ENCODE measurements at regions not wholly inside any gene's neighbourhood (a gene's known extent, or its start where the extent isn't known, plus 50 kb on each side); places are given as distances from the start of the nearest gene placed in this dataset.

DNA sequence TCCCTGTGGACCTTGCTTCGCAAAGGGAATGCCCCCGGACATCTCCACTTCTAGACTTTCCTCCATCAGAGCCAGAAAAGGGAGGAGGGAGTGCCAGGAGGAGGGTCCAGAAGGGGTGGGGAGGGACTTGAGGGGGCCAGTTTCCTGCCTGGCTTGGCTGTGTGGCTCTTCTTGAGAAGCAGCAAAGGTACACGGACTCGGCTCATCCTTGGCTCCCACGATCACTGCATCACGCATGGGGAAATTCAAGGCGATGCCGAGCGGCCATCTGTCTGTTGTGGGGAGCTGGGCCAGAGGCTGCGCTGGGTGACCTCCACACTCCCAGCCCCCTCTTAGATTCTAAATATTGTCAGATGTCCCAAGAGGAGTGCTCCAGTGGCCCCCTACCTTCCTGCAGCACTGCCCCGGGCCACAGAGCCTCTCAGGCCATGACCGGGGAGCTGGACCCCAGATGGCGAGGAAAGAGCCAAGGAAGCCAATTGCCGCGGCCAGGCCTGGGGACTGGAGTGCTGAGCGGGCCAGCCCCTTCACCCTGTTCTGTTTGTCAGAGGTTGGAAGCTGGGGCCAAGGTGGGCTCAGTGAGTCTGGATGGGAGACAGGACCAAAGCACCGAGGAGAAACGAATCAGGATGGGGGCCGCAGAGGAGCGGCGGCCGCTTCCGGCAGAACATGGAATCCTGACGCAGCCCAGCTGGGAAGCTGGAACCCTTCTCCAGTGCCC, 104.5 kb downstream of the RBFOX3 start:
- DNase-seq (ENCODE audit: low read depth in 3 of 3, low spot score in 2 of 3): no peak

DNA sequence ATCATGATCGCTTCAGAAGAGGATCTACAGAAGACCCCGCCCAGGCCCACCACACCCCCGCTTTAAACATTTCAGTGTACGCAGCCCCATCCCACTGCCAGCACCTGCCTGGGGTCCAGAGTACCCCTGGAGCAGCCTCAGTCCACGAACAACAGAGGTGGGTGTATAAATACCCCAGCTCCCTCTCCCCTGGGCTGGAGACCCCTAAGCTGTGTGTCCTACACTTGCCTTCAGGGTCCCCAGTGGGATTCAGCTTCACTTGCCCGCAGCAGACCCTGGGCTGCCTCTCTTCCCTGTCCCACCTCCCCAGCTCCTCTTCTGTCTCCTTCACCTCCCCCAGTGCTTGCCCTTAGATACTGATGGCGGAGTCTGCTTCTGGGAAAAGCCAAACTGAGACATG, 105.7 kb downstream of the RBFOX3 start:
- DNase-seq (ENCODE audit: low read depth in 3 of 3, low spot score in 2 of 3): no peak

DNA sequence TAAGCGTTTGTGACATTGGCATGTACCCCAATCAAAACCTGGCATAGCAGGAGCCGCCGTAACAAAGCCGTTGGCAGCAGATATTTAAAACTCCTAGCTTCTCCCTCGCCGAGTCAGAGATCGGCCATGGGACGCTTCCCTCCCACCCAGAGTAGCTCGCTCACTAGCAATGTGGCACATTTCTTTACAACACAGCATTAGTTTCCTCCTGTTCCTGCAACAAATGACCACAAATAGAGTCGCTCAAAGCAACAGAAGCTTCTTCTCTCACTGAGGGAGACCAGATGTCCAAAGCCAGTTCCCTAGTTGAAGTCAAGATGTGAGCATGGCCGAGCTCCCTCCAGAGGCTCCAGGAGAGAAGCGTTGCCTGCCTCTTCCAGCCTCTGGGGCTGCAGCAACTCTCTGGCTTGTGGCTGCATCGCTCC, 106.7 kb downstream of the RBFOX3 start:
- DNase-seq (ENCODE audit: low read depth in 3 of 3, low spot score in 2 of 3): no peak

DNA sequence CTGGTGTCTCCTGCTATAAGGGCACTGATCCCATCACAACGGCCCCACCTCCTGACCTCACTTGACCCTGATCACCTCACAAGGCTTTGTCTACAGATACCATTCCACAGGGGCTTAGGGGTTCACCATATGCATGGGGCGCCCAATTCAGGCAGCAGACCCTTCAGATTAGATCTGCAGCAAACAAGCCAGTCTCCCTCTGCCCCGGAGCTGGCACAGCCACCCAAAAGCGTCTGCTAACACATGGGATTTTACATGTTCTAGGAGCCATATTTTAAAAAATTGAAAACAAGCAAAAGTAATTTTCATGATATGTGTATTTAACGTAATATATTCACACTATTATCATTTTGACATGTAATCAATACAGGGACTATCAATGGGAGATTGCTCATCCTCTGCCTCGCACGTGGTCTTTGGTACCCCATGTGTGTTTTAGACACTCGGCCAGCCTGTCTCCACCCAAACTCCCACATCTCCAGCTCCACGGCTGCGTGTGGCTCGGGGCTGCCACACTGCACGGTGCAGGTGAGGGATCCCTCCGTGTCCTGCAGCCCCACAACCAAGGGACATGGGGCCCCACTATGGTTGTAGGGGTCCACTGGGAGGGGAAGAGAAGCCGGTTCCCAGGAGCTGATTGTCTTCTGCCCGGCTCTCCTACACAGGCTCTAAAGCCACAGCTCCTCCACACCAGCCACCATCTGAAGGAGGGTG, 107.6 kb downstream of the RBFOX3 start:
- DNase-seq (ENCODE audit: low read depth in 3 of 3, low spot score in 2 of 3): no peak

DNA sequence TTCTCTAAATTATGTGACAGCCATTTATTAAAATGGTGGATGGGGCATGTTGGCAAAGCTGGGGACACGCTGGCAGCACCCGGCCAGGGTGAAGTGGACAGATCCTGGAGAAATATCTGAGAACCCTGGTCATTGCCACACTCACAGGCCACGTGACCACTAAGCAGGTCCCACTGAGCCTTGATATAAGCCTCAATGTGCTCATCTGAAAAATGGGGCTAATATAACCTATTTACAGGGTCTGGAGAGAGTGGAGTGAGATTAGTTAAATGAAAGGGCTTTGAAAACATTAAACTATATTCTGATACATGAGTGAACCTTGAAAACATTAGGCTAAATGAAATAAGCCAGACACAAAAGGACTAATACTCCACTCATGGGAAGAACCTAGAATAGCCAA, 108.9 kb downstream of the RBFOX3 start:
- DNase-seq (ENCODE audit: low read depth in 3 of 3, low spot score in 2 of 3): no peak

DNA sequence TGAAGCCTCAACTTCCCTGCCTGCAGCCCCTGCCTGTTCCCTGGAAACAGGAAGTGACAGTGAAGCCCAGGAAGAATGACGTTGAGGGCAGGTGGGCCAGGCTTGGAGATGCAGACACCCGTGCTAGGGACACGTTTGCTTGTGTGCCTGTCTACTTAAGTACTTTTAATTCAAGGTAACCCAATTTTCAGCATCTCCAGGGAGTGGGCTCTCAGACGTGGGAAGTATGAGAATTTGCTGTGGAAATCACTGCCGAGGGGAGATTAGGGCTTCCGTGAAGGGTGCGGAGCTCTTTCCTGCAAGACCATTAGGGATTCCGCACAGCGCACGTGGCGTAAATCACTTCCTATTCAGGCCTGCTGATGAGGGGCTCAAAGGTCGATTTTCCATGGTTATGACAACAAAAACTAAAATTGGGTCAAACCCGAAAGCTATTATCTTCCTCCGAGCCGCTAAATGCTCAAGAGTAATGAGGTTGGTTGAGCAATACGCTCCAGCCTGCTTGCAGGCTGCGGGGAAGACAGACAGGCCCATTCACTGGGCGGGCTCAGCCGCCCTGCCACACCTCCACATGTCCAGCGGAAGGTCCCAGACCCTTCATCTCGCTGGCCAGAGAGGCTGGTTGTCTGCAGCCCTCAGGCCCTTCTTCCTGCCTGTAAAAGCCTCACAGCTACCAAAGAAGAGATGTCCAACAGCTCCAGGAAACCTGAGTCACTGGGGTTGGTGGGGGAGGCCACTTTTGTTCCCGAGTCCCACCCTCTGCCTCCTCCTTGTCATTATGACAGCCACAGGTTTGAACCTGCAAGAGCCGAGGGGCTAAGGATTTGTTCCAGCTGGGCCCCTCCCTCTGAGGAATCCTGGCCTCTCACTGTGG, 109.9 kb downstream of the RBFOX3 start:
- no peak for DNase-seq (ENCODE audit: low read depth in 3 of 3, low spot score in 2 of 3)

DNA sequence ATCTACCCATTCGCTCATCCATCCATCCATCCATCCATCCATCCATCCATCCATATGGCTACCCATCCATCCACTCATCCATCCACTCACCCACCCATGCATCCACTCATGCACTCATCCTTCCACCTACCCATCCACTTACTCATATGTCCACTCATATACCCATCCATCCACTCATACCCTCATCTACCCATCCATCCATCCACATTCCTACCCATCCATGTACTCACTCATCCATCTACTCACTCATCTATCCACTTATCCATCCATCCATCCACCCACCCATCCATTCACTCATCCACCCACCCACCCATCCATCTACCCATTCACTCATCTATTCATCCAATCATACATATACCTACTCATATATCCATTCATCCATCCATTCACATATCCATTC, 112.0 kb downstream of the RBFOX3 start:
- no peak for DNase-seq (ENCODE audit: low read depth in 3 of 3, low spot score in 2 of 3)

DNA sequence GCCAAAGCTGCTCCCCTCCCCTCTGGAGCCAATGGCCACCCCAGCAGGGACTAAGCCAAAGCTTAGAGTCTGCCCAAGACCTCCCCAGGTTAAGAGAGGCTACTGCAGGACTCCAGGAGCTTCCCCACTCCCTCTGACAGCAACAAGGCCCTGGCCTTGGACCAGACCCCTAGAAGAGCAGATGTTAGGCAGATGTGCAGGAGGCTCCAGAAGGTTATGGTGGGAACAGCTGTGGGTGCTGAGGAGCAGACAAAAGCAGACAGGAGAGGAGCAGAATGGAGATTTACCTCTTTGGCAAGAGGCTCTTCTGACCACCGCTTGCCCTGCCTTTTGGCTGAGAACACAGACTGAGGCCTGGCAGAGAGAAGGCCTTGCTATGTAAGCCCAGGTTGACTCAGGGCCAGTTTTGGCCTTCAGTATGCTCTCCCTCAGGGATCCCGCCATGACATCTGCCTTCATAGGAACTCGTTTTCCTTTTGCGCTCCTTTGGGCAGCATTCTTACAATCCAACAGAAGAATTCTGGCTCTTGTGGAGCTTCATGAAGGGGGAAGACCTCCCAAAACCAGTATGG, 113.0 kb downstream of the RBFOX3 start:
- DNase-seq (ENCODE audit: low read depth in 3 of 3, low spot score in 2 of 3): no peak

DNA sequence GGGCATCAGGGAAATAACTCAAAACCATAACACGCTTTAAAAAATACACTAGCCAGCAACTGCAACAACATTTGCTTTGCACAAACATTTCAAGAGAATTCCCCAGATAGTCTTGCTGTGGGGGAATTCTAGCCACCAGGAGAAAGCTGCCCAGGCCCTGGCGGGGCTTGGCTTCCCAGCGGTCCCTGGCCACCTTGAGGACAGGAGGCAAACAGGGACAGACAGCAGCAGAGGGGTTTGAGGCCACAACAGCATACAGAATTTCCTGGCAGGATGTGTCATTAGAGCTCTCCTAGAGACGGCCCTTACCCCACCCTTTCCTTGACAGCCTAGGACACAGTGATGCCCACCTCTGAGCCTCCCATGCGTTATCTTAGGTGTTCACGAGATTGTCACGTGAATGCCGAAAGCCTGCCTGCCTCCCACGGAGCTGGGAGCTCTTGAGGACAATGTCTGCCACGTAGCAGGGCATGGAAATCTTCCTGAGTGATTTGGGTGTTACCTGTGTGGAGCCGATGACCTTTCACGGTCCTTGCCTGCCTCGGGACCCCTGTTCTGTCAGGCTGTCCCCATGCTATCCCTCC, 114.3 kb downstream of the RBFOX3 start:
- DNase-seq (ENCODE audit: low read depth in 3 of 3, low spot score in 2 of 3): no peak

DNA sequence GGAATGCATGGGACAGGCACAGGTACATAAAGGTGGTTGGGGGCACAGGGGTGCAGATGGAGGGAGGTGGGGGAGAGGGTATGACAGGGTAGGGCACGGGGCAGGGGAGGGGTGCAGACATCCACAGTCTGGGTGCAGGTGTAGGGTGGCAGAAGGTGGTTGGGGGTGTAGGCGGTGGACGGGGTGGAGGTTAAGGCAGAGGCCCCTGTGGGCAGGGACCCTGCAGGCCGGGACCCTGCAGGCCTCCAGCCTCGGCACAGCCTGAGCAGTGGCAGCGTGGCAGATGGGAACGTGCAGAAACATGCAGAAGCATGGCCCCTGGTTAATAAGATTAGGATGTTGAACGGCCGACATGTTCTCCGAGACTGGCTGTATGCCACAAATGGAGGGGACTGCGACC, 115.2 kb downstream of the RBFOX3 start:
- DNase-seq (ENCODE audit: low read depth in 3 of 3, low spot score in 2 of 3): no peak

DNA sequence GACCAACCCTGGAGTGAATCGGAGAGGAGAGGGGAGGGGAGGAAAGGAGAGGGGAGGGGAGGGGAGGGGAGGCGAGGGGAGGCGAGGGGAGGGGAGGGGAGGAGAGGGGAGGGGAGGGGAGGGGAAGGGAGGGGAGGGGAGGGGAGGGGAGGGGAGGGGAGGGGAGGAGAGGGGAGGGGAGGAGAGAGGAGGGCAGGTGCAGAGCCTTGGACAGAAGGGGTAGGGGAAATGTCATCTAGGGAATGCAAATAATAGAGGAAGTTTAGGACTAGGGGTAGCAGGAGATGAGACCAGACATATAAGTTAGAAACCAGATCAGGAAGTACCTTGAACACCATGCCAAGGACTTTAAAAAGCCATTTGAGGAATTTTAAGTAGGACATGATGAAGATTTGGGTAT, 119.8 kb downstream of the RBFOX3 start:
- DNase-seq (ENCODE audit: low read depth in 3 of 3, low spot score in 2 of 3): no peak

DNA sequence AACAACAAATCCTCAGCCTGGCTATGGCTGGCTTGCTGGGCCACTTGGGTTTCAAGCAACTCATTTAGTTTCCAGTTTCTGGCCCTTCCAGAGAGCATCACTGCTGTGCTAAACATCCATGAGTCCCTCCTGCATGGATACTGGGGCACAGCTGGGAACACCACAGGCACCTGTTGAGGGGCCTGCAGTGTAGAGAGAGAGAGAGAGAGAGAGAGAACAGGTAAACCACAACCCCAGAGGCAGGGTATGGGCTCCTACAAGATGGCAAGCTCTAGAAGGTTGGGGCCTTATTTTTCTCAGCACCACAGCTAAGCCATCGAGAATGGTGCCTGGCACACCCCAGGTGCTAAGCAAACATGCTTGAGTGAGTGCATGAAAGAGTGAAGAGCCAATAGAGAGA, 120.3 kb downstream of the RBFOX3 start:
- DNase-seq (ENCODE audit: low read depth in 3 of 3, low spot score in 2 of 3): no peak

DNA sequence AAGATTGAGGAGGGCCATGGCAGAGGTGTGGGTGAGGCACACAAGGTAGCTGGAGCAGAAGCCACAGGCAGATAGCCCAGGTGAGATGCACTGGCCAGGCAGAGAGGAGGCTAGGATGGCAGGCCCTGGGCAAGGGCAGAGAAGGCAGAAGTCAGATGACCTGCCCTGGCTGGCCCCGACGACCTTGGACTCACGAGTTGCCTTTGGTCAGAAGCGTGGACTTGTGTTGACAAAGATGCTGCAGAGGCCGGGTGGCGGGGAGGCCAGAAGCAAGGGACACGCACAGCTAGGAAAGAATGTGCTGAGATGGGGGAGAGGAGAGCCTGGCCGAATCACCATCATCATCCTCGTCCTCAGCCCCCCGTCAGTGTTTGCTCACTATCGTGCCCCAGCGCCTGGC, 123.7 kb downstream of the RBFOX3 start:
- no peak for DNase-seq (ENCODE audit: low read depth in 3 of 3, low spot score in 2 of 3)

DNA sequence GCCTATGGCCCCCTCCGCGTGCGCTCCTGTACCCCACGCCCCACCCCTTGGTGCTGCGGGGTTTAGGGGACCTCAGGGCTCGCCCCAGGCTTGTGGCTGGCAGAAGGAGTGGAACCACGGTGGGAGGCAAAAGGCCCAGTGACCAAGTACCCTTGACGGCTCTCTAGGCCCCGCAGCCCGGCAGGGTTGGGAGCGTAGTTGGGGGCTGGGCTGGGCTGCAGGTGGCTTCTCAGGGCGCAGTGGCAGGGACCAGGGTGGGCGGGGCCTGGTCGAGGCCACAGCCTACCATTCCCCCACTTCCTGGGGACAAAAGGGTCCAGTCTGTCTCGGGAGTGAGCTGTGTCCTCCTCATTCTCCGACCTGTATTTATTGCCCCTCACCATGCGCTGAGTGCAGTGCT, 124.9 kb downstream of the RBFOX3 start:
- DNase-seq (ENCODE audit: low read depth in 3 of 3, low spot score in 2 of 3): no peak

DNA sequence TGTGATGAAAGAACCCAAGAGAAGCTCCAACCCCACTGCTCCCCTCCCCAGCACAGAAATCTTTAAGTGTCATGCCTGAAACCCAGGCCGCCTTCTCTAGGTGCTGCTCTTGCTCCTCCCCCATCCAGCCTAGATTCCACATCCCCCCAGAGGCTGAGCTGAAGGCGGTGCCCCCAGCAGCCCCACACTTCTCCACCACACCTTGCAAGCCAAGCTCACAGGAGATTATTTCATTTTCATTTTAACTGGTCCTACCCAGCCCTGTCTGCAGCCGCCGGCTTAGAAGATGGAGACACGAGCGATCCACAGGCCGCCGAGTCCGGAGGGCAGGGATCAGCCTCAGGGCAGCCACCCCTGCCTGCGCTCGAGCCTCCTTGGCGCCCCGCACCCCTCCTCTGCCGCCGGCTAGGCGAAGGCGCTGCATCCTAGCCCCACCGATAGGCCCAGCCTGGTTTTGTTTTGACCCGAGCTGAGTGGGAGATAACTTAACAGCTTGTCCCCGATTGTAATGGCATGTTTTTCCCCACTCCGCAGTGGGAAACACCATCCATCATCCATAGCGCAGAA, 125.3 kb downstream of the RBFOX3 start:
- no peak for DNase-seq (ENCODE audit: low read depth in 3 of 3, low spot score in 2 of 3)

DNA sequence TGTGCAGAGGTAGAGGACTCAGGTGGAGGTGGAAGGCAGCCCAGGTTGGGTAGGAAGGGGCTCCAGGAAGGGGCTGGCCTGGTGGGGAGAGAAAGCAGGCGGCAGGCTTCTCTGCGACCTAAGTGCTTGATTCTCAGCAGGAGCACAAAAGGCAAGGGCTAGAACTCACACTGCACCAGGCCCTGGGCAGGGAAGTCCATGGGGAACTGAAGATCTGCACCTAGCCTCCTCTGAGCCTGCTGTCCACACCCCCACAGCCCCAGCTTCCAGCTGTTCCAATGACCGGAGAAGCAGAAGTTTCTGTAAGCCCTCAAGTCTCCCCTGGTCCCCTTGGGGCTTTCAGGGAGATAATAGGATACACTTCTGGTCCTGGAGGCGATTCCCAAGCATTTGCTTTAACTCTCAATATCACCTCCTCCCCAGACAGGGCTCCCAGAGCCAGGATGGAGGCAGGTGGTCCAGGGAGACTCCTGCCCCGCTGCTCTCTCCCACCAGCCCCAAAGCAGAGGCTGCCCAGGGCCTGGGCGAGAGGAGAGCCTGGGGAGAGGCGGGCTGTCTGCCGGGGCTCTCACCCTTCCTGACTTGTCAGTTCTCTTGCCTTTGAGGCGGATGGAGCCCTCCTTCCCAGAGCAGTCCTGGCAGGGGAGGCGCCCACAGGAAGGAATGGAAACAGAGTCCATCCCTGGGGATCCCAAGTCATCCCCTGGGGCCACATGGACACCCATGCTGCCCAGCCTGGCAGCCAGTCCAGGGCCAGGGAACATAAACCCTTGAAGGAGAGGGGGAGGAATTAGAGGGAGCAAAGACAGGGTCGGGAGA, 126.0 kb downstream of the RBFOX3 start:
- DNase-seq (ENCODE audit: low read depth in 3 of 3, low spot score in 2 of 3): no peak

DNA sequence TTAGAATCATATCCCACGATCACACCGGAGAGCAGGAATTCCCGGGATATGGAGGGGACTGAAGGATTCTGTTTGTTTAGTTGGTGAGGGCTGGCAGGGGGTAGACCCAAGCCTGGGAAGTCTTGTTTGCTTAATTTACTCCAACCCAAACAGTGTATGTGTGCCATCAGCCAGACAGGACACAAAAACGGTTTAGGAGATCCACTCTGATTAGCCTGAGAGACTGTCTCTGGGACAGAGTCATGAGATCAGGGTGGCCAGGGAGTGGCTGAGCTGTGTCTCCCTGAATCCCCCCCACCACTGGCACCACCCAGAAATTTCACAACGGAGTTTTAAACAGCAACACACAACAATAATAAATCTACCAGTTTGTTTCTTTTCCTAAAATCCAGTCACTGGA, 127.0 kb downstream of the RBFOX3 start:
- DNase-seq (ENCODE audit: low read depth in 3 of 3, low spot score in 2 of 3): no peak

DNA sequence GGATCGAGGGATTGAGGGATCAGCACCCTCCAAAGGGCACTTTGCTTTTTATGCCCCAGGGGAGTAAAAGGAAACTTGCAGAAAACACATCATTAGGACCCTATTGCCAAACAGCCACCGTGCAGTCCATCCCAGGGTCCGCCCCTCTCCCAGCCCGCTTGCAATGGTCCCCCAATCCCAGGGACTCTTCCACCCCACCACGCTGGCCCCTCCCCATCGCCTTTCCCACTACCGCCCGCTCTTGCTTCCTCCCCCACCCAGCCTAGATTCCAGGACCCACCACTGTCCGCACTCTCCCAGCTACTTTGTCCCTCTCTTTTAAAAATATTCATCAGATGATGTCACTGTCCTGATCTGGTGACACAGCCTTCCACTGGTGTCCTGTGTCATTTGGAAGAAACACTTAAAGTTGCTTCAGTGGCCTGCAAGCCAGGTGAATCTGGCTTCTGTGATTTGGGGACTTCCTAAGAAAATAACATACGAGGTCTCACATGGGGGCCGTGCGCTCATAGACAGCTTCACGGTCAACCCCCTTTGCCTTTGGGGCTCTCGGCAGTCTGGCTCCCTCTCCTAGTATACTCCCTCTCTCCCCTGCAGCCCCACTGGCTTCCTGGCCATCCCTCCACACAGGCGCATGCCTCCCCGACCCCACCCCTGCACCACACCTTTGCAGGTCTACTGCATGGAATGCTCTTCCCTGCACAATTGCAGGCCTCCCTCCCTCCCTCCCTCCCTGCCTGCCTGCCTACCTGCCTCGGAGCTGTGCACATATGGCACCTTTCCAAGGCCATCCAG, 127.9 kb downstream of the RBFOX3 start:
- no peak for DNase-seq (ENCODE audit: low read depth in 3 of 3, low spot score in 2 of 3)

DNA sequence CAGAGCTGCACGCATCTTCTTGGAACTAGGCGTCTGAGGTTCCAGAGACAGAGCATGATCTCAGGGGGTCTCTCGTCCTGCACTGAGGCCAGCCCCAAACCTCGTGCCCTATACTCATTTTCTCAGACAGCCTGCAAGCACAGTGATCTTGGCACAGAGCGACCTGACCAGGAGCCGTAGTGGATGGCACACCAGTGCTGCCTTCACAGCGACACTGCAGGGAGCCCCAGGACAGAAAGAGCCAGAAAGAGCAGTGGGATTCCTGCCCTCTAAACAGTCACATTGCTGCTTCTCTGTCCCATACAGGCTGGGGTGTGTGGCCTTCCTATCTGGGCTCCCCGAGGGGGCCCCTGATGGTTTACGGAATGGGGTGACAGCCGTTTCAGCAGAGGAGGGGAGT, 131.0 kb downstream of the RBFOX3 start:
- no peak for DNase-seq (ENCODE audit: low read depth in 3 of 3, low spot score in 2 of 3)

Measured in right renal cortex interstitium (tissue), 3 donors.